NB4 (cell line): ENCODE measurements at regions not wholly inside any gene's neighbourhood (a gene's known extent, or its start where the extent isn't known, plus 50 kb on each side); places are given as distances from the start of the nearest gene placed in this dataset.

Experiments
- DNase-seq: peaks from one replicate; pipeline ENCODE4 v3.0.0; 2010; ENCODE audit warnings: low read depth
- H3K4me3 ChIP-seq: one replicate; pipeline ENCODE4 v1.5.1; 2011; ENCODE audit warnings: mild to moderate bottlenecking, low read depth, low read length, moderate library complexity
- CTCF ChIP-seq: IDR thresholded peaks from one replicate; pipeline ENCODE4 v1.5.1; 2012; ENCODE audit warnings: low read depth, low read length
- MAX ChIP-seq: IDR thresholded peaks from 2 replicates; pipeline ENCODE4 v1.6.1; 2011; ENCODE audit warnings: low read depth, low read length
- MYC ChIP-seq: IDR thresholded peaks from 2 replicates; pipeline ENCODE4 v1.6.1; 2011; ENCODE audit warnings: low read depth, low read length
- POLR2A ChIP-seq: IDR thresholded peaks from 2 replicates; pipeline ENCODE4 v1.6.1; 2011; ENCODE audit warnings: mild to moderate bottlenecking; ENCODE audit not compliant: insufficient read length; ENCODE audit errors: extremely low read depth

- no peak for DNase-seq
- TF ChIP-seq MAX: no peak
- no peak for TF ChIP-seq POLR2A
- TF ChIP-seq MYC: no peak
- TF ChIP-seq CTCF: no peak
Measured at GRCh38 chr4:148874331-148874730, 432.1 kb upstream of the NR3C2 start.

GRCh38 chr4:148868191-148868590 lies 426.0 kb upstream of the NR3C2 start:
- TF ChIP-seq MYC: no peak
- no peak for TF ChIP-seq MAX
- no peak for TF ChIP-seq POLR2A
- TF ChIP-seq CTCF: no peak
- DNase-seq: no peak
- no peak overlapping the region for H3K4me3 ChIP-seq

More at GRCh38 chr4:148874331-148874730, 432.1 kb upstream of the NR3C2 start:
- H3K4me3 ChIP-seq: no peak overlapping the region

- TF ChIP-seq CTCF (no peak), MAX (no peak), POLR2A (no peak), MYC (no peak)
- no peak for DNase-seq
Measured at GRCh38 chr4:148866666-148867065, 424.5 kb upstream of the NR3C2 start.

GRCh38 chr4:148857973-148858534 lies 415.8 kb upstream of the NR3C2 start:
- DNase-seq: no peak
- TF ChIP-seq POLR2A: no peak
- H3K4me3 ChIP-seq: no peak overlapping the region

More at GRCh38 chr4:148866666-148867065, 424.5 kb upstream of the NR3C2 start:
- no peak overlapping the region for H3K4me3 ChIP-seq

- no peak for TF ChIP-seq MAX
- no peak for TF ChIP-seq POLR2A
- no peak for TF ChIP-seq MYC
- no peak for TF ChIP-seq CTCF
- no peak for DNase-seq
- no peak overlapping the region for H3K4me3 ChIP-seq
Measured at GRCh38 chr4:148857239-148857972, 415.2 kb upstream of the NR3C2 start.

- no peak overlapping the region for H3K4me3 ChIP-seq
- no peak for DNase-seq
- no peak for TF ChIP-seq POLR2A
- no peak for TF ChIP-seq MAX
- no peak for TF ChIP-seq CTCF
- TF ChIP-seq MYC: no peak
Measured at GRCh38 chr4:148854203-148854602, 412.0 kb upstream of the NR3C2 start.
